Keratinocyte (primary cell): ENCODE measurements at regions not wholly inside any gene's neighbourhood (a gene's known extent, or its start where the extent isn't known, plus 50 kb on each side); places are given as distances from the start of the nearest gene placed in this dataset.
A peak's percentile ranks its signal among the peaks of the same experiment; 100 is the strongest.

Experiments used
- DNase-seq: peaks from one replicate; pipeline ENCODE4 v3.0.0-alpha.2; 2011; ENCODE audit warnings: low read depth, missing footprints, low spot score
- FAIRE-seq: peaks from 2 replicates; lab custom pipeline; 2011; peaks lifted over from hg19 to GRCh38; lab: Jason Lieb, UNC
- H2AFZ ChIP-seq: 2 replicates; pipeline ENCODE4 v1.6.0; 2012; ENCODE audit warnings: low read length, control low read depth, inconsistent platforms; ENCODE audit not compliant: control insufficient read depth
- H3K27ac ChIP-seq: 2 replicates; pipeline ENCODE4 v1.5.1; 2011; ENCODE audit warnings: low read length; ENCODE audit not compliant: control insufficient read depth, insufficient read depth
- H3K27me3 ChIP-seq: 3 replicates; pipeline ENCODE4 v1.6.0; 2011; ENCODE audit warnings: low read length; ENCODE audit not compliant: control insufficient read depth, insufficient read depth; ENCODE audit errors: extremely low read depth
- H3K36me3 ChIP-seq, 2 experiments: 2 replicates in 1 of 2; 3 replicates in 1 of 2; pipeline ENCODE4 v1.5.1; 2011; ENCODE audit warnings: low read length in 2 of 2, mild to moderate bottlenecking in 1 of 2; ENCODE audit not compliant: control insufficient read depth in 2 of 2, insufficient read depth in 2 of 2; ENCODE audit errors: extremely low read depth in 1 of 2
- H3K4me1 ChIP-seq: 3 replicates; pipeline ENCODE4 v1.5.1; 2011; ENCODE audit warnings: low read length; ENCODE audit not compliant: control insufficient read depth, insufficient read depth; ENCODE audit errors: extremely low read depth
- H3K4me2 ChIP-seq: 3 replicates; pipeline ENCODE4 v1.6.0; 2011; ENCODE audit warnings: low read depth, low read length; ENCODE audit not compliant: control insufficient read depth, insufficient read depth; ENCODE audit errors: extremely low read depth
- H3K4me3 ChIP-seq, 3 experiments: fragments of 200-600 bp in 1 of 3; sonication (generic) in 1 of 3; 2 replicates in 2 of 3; 3 replicates in 1 of 3; pipeline ENCODE4 v1.5.1; 2011 to 2016; ENCODE audit warnings: low read length in 3 of 3, mild to moderate bottlenecking in 3 of 3, control low read depth in 2 of 3, inconsistent platforms in 1 of 3, low read depth in 1 of 3, mixed read lengths in 1 of 3, mixed run types in 1 of 3, moderate library complexity in 1 of 3; ENCODE audit not compliant: control insufficient read depth in 2 of 3, insufficient read depth in 2 of 3; ENCODE audit errors: extremely low read depth in 1 of 3
- H3K79me2 ChIP-seq: 2 replicates; pipeline ENCODE4 v1.6.0; 2012; ENCODE audit warnings: low read length; ENCODE audit not compliant: control insufficient read depth, insufficient read depth
- H3K9ac ChIP-seq: 3 replicates; pipeline ENCODE4 v1.6.0; 2011; ENCODE audit warnings: low read length; ENCODE audit not compliant: control insufficient read depth, insufficient read depth; ENCODE audit errors: extremely low read depth
- H3K9me1 ChIP-seq: 3 replicates; pipeline ENCODE4 v1.6.0; 2011; ENCODE audit warnings: low read length; ENCODE audit not compliant: control insufficient read depth, insufficient read depth; ENCODE audit errors: extremely low read depth
- H3K9me3 ChIP-seq: 2 replicates; pipeline ENCODE4 v1.5.1; 2012; ENCODE audit warnings: low read depth, low read length; ENCODE audit not compliant: control insufficient read depth
- H4K20me1 ChIP-seq: 3 replicates; pipeline ENCODE4 v1.6.0; 2011; ENCODE audit warnings: low read length; ENCODE audit not compliant: control insufficient read depth, insufficient read depth; ENCODE audit errors: extremely low read depth
- EZH2 ChIP-seq: IDR thresholded peaks from one replicate; pipeline ENCODE4 v1.6.1; 2012; ENCODE audit warnings: inconsistent platforms, mild to moderate bottlenecking, low read length, moderate library complexity
- dilution Hi-C: fragments of 300-500 bp; cut with MboI; formaldehyde crosslinking; loops from one replicate; pipeline ENCODE4 v1.7.0; 2020; ENCODE audit warnings: low sequenced_read_pairs; ENCODE audit not compliant: extremely low pct_ligation_motif_present
- TF ChIP-seq, protein P1 (sequence below), 3 experiments: IDR thresholded peaks in 1 of 3; conservative IDR thresholded peaks in 1 of 3; optimal IDR thresholded peaks in 1 of 3; 2 replicates in 2 of 3; 3 replicates in 1 of 3; pipeline versions ENCODE3 to v1.5.1; 2011; ENCODE audit warnings: low read length in 3 of 3, mild to moderate bottlenecking in 3 of 3, moderate library complexity in 2 of 3, control low read depth in 1 of 3, inconsistent platforms in 1 of 3; ENCODE audit not compliant: insufficient read depth in 2 of 3; ENCODE audit errors: extremely low read depth in 1 of 3

- dilution Hi-C loops, result no loop called here
- no peak overlapping the region for H3K4me2 ChIP-seq
- TF ChIP-seq, protein P1, sequence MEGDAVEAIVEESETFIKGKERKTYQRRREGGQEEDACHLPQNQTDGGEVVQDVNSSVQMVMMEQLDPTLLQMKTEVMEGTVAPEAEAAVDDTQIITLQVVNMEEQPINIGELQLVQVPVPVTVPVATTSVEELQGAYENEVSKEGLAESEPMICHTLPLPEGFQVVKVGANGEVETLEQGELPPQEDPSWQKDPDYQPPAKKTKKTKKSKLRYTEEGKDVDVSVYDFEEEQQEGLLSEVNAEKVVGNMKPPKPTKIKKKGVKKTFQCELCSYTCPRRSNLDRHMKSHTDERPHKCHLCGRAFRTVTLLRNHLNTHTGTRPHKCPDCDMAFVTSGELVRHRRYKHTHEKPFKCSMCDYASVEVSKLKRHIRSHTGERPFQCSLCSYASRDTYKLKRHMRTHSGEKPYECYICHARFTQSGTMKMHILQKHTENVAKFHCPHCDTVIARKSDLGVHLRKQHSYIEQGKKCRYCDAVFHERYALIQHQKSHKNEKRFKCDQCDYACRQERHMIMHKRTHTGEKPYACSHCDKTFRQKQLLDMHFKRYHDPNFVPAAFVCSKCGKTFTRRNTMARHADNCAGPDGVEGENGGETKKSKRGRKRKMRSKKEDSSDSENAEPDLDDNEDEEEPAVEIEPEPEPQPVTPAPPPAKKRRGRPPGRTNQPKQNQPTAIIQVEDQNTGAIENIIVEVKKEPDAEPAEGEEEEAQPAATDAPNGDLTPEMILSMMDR (optimal IDR thresholded peaks at IDR 0.05 in 1 of 3, IDR thresholded peaks at IDR 0.05 in 1 of 3, conservative IDR thresholded peaks at IDR 0.05 in 1 of 3; ENCODE audit: extremely low read depth in 1 of 3, insufficient read depth in 2 of 3, low read length in 3 of 3), result no peak
- no peak for TF ChIP-seq EZH2
- H3K9me1 ChIP-seq, result no peaks in the 10 kb centered on the region
- H3K79me2 ChIP-seq, result no peaks in the 10 kb centered on the region
- H3K9me3 ChIP-seq, result no peaks in the 10 kb centered on the region
- H3K27me3 ChIP-seq, result no peaks in the 10 kb centered on the region
- peak; percentile 48 for FAIRE-seq
- H4K20me1 ChIP-seq, result no peaks in the 10 kb centered on the region
- no peak for DNase-seq
- H3K36me3 ChIP-seq, result no peaks in the 10 kb centered on the region
- no peak overlapping the region for H2AFZ ChIP-seq
- peaks cover 7% of the 10 kb centered on the region for H3K4me1 ChIP-seq
- H3K9ac ChIP-seq, result no peak overlapping the region
- H3K27ac ChIP-seq, result no peak overlapping the region
- H3K4me3 ChIP-seq, result no peak overlapping the region
Measured at GRCh38 chr10:36499693-36500092, 625.7 kb upstream of the ANKRD30A start.

DNA sequence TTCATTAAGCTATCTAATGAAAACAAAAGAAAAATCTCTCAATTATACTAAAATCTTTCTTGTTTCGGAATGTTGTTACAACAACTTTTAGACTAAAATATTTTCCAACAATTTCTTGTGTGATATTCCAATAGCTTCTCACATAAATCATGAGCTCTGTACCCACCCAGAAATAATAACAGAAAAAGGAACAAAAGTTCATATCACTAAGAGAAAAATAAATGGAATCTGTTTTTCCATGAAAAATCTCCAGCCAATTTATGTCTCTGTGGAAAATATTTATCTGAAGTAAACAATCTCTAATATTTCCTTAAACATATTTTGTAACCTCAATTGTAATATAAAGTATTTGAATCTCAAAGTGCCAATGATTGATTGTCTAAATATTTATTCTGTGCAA lies 628.6 kb upstream of the ANKRD30A start:
- no peak for FAIRE-seq
- H3K79me2 ChIP-seq, result no peaks in the 10 kb centered on the region
- DNase-seq, result no peak
- no peak overlapping the region for H2AFZ ChIP-seq
- no peaks in the 10 kb centered on the region for H3K36me3 ChIP-seq
- H3K27ac ChIP-seq, result no peak overlapping the region
- no peak overlapping the region for H3K4me3 ChIP-seq
- no peak for TF ChIP-seq EZH2
- TF ChIP-seq, protein P1 (optimal IDR thresholded peaks at IDR 0.05 in 1 of 3, IDR thresholded peaks at IDR 0.05 in 1 of 3, conservative IDR thresholded peaks at IDR 0.05 in 1 of 3; ENCODE audit: extremely low read depth in 1 of 3, insufficient read depth in 2 of 3, low read length in 3 of 3), result no peak
- H3K4me2 ChIP-seq, result no peak overlapping the region
- no peaks in the 10 kb centered on the region for H3K27me3 ChIP-seq
- peaks cover 27% of the 10 kb centered on the region for H3K4me1 ChIP-seq
- no peak overlapping the region for H3K9ac ChIP-seq
- no peaks in the 10 kb centered on the region for H3K9me3 ChIP-seq
- dilution Hi-C loops, result no loop called here
- H3K9me1 ChIP-seq, result no peaks in the 10 kb centered on the region
- no peaks in the 10 kb centered on the region for H4K20me1 ChIP-seq
